Thoracic aorta (tissue), 2 donors: ENCODE measurements at regions not wholly inside any gene's neighbourhood (a gene's known extent, or its start where the extent isn't known, plus 50 kb on each side); places are given as distances from the start of the nearest gene placed in this dataset.

Experiments used
- ATAC-seq: fragments of 150-250 bp; one replicate; pipeline ENCODE4 v1.8.0; 2017; ENCODE audit warnings: low read depth; ENCODE audit not compliant: insufficient number of reproducible peaks, low FRiP score
- DNase-seq: peaks from one replicate; pipeline ENCODE4 v3.0.0-alpha.2; 2020; ENCODE audit warnings: low spot score
- H3K27ac ChIP-seq, 2 donors: fragments of 200-600 bp; sonication (generic); 1 replicate in 1 of 2; 2 replicates in 1 of 2; pipeline ENCODE4 v1.5.1; 2016; ENCODE audit warnings: mild to moderate bottlenecking in 2 of 2, moderate library complexity in 2 of 2
- H3K27me3 ChIP-seq: fragments of 200-600 bp; sonication (generic); replicated peaks from 2 replicates; pipeline ENCODE4 v1.6.0; 2016; ENCODE audit warnings: mild to moderate bottlenecking; ENCODE audit not compliant: insufficient read depth
- H3K36me3 ChIP-seq: fragments of 200-600 bp; sonication (generic); one replicate; pipeline ENCODE4 v1.5.1; 2016
- H3K4me1 ChIP-seq, 2 donors: fragments of 200-600 bp; sonication (generic); 1 replicate in 1 of 2; 2 replicates in 1 of 2; pipeline versions ENCODE4 v1.5.1 to v1.6.0; 2016; ENCODE audit warnings: low read depth in 2 of 2, mild to moderate bottlenecking in 1 of 2; ENCODE audit not compliant: control insufficient read depth in 1 of 2
- H3K4me3 ChIP-seq: fragments of 200-600 bp; sonication (generic); 2 replicates; pipeline ENCODE4 v1.5.1; 2016; ENCODE audit warnings: mild to moderate bottlenecking
- H3K9me3 ChIP-seq: fragments of 200-600 bp; sonication (generic); 2 replicates; pipeline ENCODE4 v1.5.1; 2016
- TF ChIP-seq, protein P1 (sequence below): fragments of 200-600 bp; sonication (generic); IDR thresholded peaks from one replicate; pipeline ENCODE4 v1.5.1; 2019; ENCODE audit warnings: antibody characterized with exemption

DNA sequence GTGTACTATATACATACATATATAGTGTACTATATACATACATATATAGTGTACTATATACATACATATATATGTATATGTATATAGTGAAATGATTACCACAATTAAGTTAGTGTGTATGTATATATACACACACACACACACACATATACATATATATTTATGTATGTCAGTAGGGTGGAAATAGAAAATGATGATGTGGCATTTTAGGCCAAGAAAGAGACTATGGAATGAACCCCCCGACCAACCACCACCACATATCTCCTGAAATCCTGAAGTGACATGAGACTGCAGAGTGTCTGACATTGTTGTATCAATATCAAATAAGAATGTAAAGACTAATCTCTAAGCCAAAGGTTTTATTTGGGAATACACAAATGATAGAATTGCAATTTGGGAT lies 107.6 kb downstream of the RFC3 start:
- no peak overlapping the region for H3K4me3 ChIP-seq
- TF ChIP-seq, protein P1, sequence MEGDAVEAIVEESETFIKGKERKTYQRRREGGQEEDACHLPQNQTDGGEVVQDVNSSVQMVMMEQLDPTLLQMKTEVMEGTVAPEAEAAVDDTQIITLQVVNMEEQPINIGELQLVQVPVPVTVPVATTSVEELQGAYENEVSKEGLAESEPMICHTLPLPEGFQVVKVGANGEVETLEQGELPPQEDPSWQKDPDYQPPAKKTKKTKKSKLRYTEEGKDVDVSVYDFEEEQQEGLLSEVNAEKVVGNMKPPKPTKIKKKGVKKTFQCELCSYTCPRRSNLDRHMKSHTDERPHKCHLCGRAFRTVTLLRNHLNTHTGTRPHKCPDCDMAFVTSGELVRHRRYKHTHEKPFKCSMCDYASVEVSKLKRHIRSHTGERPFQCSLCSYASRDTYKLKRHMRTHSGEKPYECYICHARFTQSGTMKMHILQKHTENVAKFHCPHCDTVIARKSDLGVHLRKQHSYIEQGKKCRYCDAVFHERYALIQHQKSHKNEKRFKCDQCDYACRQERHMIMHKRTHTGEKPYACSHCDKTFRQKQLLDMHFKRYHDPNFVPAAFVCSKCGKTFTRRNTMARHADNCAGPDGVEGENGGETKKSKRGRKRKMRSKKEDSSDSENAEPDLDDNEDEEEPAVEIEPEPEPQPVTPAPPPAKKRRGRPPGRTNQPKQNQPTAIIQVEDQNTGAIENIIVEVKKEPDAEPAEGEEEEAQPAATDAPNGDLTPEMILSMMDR: no peak
- H3K4me1 ChIP-seq: no peaks in the 10 kb centered on the region
- no peak for ATAC-seq
- H3K27me3 ChIP-seq: no peaks in the 10 kb centered on the region
- H3K9me3 ChIP-seq: no peaks in the 10 kb centered on the region
- no peaks in the 10 kb centered on the region for H3K36me3 ChIP-seq
- no peak for DNase-seq
- H3K27ac ChIP-seq: no peak overlapping the region

DNA sequence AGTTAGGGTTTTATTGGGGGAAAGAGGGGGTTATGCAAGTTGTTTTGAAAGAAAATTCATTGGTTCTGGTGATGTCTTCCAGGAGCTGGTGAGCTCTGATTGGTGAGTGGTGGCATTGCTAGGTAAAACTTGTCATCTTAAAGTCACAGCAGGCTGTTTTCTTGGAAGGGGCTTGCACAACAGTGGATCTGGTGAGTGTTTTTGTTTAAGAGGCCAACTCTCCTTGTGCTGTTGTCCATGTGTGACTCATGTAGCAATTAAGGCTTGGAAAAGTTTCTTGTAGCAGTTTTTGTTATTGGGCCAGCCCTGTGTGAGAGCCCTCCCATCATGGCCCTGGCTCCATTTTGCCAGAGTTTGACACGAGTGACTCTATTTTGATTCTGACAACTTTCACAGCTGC lies 109.4 kb downstream of the RFC3 start:
- Histone ChIP-seq H3K27me3 (no peaks in the 10 kb centered on the region), H3K36me3 (no peaks in the 10 kb centered on the region), H3K4me3 (no peak overlapping the region), H3K27ac (no peak overlapping the region), H3K4me1 (no peaks in the 10 kb centered on the region), H3K9me3 (no peaks in the 10 kb centered on the region)
- TF ChIP-seq, protein P1: no peak
- DNase-seq (no peak), ATAC-seq (no peak)

DNA sequence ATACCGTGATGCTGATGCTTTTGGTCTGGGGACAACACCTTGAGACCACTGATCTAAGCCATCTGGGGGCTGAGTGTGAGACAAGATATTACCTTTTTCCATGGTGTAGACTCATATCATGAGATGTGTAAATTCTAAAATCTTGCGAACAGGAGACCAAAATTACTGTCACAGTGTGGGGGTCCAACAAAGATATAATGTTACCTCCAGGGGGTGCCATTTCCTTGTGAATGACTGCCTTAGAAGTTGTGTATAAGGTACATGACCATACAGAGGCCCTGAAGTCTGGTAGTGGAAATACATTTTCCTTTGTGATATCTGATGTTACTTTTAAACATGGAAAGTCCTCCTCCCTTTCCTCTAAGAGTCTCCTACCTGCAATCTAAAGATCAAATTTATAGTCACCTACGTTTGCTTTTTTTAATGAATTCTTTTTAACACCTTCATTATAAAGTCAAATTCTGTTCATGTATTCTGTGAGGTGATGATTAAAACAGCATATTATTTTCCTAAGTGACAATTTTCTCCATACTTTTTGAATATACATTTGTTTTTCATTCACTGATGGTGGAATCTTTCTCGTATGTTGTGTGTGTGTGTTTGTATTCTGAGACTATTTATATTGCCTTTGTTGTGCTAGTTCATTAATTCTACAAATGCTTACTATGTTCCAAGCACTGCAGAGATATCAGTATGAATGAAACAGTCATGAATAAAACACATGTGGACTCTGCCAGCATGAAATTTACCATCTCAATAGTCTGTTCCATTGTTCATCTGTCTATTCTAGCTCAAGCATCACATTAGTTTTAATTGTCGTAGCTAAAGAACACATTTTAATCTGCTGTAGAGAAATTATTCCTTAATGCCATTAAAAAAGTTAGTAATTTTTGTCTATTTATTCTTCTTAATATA lies 113.7 kb downstream of the RFC3 start:
- TF ChIP-seq, protein P1: peak; percentile 54
- Histone ChIP-seq H3K4me3 (no peak overlapping the region), H3K9me3 (no peaks in the 10 kb centered on the region), H3K27ac (no peak overlapping the region), H3K27me3 (no peaks in the 10 kb centered on the region), H3K4me1 (peaks cover 0 to 8% of the 10 kb centered on the region in 2 donors), H3K36me3 (no peaks in the 10 kb centered on the region)
- DNase-seq (no peak), ATAC-seq (no peak)

DNA sequence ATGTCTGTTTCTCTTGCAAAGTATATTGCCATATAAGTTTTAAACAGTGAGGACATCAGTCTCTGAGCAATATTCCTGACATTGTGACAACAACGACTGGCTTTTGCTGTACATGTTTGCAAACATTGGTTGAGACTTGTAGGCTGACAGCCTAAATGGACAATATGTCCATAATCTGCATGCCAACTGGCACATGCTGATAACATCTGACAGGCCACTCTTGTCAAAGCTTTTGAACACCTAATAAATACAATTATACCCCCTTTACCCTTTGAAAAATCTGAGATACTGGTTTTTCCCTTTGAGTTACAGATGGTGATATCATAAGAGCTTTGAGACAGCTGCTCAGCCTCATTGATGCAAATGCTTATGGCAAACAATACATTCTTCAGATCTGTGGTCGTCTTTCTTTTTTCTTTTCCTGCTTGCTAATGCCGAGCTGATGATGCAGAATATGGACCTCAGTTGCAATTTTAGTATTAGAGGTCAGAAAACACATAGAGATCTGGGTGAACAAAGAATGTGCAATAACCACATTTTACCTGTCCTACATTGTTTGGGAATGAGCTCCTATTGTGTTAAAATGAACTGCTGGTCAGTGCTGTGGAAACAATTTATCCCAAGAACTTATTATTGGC lies 114.9 kb downstream of the RFC3 start:
- ATAC-seq (no peak), DNase-seq (no peak)
- no peaks in the 10 kb centered on the region for H3K27me3 ChIP-seq
- no peaks in the 10 kb centered on the region for H3K36me3 ChIP-seq
- H3K9me3 ChIP-seq: no peaks in the 10 kb centered on the region
- TF ChIP-seq, protein P1: no peak
- peaks cover 0 to 8% of the 10 kb centered on the region in 2 donors for H3K4me1 ChIP-seq
- H3K4me3 ChIP-seq: no peak overlapping the region
- no peak overlapping the region for H3K27ac ChIP-seq

DNA sequence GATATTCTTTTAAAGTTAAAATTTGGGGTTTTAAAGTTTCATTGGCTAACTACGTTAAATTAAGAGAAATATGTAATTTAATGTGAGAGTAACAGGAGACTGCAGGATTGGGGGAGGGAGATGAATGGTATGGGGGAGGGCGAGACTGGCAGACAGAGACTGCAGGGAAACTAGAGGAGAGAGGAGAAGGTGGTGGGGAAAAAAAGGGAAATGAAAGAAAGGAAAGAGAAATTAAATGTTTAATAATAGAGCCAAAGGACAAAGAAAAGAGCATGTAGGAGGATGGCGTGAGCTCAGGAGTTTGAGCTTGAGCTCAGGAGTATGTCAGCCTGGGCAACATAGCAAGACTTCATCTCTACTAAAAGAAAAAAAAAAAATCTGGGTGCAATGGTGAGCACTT lies 115.9 kb downstream of the RFC3 start:
- TF ChIP-seq, protein P1: no peak
- no peaks in the 10 kb centered on the region for H3K9me3 ChIP-seq
- no peaks in the 10 kb centered on the region for H3K36me3 ChIP-seq
- H3K4me1 ChIP-seq: peaks cover 0 to 8% of the 10 kb centered on the region in 2 donors
- no peak overlapping the region for H3K4me3 ChIP-seq
- no peaks in the 10 kb centered on the region for H3K27me3 ChIP-seq
- H3K27ac ChIP-seq: no peak overlapping the region
- ATAC-seq (no peak), DNase-seq (no peak)
